Suppressor macrophage (primary cell): ENCODE measurements at regions not wholly inside any gene's neighbourhood (a gene's known extent, or its start where the extent isn't known, plus 50 kb on each side); places are given as distances from the start of the nearest gene placed in this dataset.
"Not testable (repeated sequence)": the region's sequence is repeated elsewhere in the genome, so short reads cannot be mapped to it uniquely, and the experiment has no call there.

Source experiments
- DNase-seq, 4 experiments: peaks; one replicate each; pipeline ENCODE4 v3.0.0-alpha.2; 2020 to 2022

- DNase-seq = no peak
Observed at GRCh38 chr5:85428426-85428934, 1043.8 kb upstream of the EDIL3 start.

GRCh38 chr5:85431726-85432125 is 1047.0 kb upstream of the EDIL3 start:
- not testable (repeated sequence) for DNase-seq

DNA sequence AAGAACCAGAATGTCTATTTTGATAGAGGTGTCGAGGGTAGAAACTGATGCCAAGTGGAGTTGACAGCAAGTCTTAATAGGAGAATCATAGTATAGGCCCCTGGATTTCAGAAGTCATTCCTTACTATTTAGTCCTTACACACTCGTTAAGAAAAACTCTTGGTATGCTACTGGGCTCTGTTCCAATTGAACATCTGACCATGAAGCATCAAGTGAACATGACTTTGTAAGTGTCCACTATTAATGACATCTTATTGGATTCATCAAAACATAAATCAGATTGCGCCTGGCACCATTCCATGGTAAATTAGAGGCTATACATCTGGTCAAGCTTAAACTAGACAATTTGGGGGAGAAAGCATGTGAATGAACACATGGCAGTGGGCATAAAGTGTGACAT is 1056.5 kb upstream of the EDIL3 start:
- no peak for DNase-seq

DNA sequence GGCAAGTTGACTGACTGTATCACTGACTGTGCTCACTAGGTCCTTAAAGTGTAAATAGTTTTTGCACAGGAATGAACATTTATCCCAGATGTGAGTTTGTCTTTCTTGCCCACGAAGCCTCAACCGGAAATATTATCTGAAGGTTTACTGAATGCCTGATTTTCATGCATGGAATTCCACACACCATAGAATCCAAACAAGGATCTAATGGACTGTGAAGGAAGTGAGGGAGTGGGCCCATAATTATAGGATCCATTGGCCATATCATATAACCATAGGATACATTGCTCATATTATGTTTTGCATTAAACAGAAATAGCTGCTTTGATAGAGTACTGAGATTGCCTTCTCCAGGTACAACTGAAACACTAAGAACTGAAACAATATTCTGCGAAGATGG is 1057.2 kb upstream of the EDIL3 start:
- no peak for DNase-seq

GRCh38 chr5:85452322-85453025 is 1067.8 kb upstream of the EDIL3 start:
- no peak for DNase-seq

DNA sequence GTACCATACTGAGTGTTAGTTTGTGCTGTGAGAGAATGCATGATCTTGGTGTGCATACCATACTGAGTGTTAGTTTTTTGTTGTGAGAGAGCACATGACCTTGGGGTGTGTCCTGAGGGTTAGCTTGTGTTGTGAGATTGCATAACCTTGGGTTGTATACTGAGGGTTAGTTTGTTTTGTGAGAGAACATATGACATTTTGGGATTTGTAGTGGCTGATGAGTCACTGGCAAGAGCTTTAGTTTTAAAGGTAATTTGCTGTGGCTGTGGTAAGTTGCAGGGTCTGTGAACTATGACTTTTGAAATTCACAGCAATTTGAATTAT is 1068.3 kb upstream of the EDIL3 start:
- DNase-seq = no peak

DNA sequence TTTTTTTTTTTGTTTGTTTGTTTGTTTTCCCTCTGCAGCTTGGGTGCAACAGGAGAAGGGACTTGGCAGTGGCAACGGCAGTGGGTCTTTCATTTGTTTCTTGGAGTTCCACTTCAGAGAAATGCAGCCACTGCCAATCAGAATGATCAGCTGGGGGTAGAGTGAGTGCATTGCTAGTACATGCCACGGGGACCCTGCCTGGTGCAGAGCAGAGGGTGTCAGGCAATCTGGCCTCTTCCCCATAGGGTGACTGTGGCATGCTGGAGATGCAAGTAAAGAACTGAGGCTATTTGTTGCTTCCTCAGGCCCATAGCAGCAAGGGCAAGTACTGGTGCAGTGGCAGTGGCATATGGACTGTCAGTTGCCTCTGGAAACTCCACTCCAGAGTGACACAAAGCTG is 1073.6 kb upstream of the EDIL3 start:
- DNase-seq = no peak

- DNase-seq = no peak
Observed at GRCh38 chr5:85462957-85463356, 1078.3 kb upstream of the EDIL3 start.

GRCh38 chr5:85466423-85466822 is 1081.7 kb upstream of the EDIL3 start:
- no peak for DNase-seq

- no peak for DNase-seq
Observed at GRCh38 chr5:85472749-85473148, 1088.1 kb upstream of the EDIL3 start.

- DNase-seq = not testable (repeated sequence)
Observed at GRCh38 chr5:85475151-85475550, 1090.5 kb upstream of the EDIL3 start.

DNA sequence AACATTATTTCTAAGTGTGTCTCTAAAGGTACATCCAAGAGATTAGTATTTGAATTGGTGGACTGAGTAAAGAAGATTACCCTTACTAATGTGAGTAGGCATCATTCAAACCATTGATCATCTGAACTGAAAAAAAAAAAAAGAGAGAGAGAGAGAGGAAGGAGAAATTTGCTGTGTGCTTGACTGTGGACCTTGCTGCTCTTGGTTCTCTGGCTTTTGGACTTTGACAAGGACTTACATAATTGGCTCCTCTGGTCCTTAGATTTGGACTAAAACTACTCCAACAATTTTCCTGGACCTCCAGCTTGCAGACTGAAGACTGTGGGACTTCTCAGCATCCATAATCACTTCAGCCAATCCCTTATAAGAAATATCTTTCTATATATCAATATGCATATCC is 1091.9 kb upstream of the EDIL3 start:
- no peak for DNase-seq

- DNase-seq = no peak
Observed at GRCh38 chr5:85479849-85480248, 1095.2 kb upstream of the EDIL3 start.

- no peak for DNase-seq
Observed at GRCh38 chr5:85484982-85485574, 1100.4 kb upstream of the EDIL3 start.

DNA sequence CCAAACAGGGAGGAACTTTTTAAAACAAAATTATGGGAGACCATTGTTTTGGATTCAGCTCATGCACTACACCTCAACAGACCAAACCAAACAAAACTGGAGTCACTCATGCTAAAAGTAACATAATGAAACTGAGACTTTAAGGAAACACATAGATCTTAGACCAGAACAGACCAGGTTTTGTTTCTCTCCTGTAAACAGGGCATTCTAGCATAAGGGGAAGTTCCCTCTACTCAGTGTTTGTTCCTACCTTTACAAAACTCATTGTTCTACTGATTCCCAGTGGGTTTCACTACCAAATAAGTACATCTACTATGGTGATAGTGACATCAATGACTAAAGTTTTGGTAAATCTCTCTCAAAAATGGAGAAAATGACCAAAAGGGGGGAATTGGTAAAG is 1103.6 kb upstream of the EDIL3 start:
- DNase-seq = no peak

DNA sequence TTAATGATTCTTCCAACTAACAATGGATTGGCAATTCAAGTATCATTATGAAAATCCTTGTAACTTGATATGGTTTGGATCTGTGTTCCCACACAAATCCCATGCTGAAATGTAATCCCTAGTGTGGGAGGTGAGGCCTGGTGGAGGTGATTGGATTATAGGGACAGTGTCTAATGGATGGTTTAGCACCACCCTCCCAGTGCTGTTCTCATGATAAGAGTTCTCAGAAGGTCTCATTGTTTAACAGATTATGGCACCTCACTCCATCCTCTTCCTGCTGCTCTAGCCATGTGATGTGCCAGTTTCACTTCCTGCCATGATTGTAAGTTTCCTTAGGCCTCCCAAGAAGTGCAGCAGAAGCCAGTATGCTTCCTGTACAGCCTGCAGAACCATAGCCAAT is 1116.2 kb upstream of the EDIL3 start:
- DNase-seq = peak in 1 of 4 experiments; percentile 1

DNA sequence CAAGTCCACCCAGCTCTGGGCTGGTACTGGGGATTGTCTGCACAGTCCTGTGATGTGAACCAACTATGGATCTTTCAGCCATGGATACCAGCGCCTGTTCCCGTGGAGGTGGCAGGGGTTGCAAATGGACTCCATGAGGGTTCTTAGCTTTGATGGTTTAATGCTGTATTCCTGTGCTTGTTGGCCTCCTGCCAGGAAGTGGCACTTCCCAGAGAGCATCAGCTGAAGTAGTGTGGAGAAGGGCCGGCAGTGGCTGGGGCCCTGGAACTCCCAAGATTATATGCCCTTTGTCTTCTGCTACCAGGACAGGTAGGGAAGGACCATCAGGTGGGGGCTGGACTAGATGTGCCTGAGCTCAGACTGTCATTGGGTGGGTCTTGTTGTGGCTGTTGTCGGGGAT is 1104.8 kb upstream of the COX7C start:
- no peak for DNase-seq

- DNase-seq = no peak
Observed at GRCh38 chr5:85515588-85515987, 1102.2 kb upstream of the COX7C start.

- DNase-seq = no peak
Observed at GRCh38 chr5:85517386-85517785, 1100.4 kb upstream of the COX7C start.

GRCh38 chr5:85533341-85534047 is 1084.2 kb upstream of the COX7C start:
- DNase-seq = no peak

DNA sequence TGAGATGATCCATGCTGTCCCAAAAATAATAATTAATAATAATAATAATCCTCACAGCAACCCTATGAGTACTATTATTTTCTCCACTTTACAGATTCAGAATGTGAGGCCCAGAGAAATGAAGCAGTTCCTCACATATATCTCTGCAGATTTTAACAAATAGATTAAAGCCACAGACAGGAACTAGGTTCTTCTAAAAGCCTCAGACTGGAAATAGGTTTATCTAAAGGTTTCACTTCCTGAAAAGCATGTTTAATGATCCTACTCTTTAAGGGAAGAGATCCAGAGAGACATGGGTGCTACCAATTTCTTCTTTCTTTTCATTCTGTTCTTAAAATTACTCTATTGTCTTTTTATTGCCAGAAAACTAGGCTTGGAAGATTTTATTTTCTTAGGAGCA is 1079.4 kb upstream of the COX7C start:
- DNase-seq = peak in 2 of 4 experiments; percentile 1 to 30

GRCh38 chr5:85545129-85545528 is 1072.6 kb upstream of the COX7C start:
- no peak for DNase-seq

- DNase-seq = no peak
Observed at GRCh38 chr5:85549229-85549628, 1068.5 kb upstream of the COX7C start.
